Mesendoderm (in vitro differentiated cells): ENCODE measurements at regions not wholly inside any gene's neighbourhood (a gene's known extent, or its start where the extent isn't known, plus 50 kb on each side); places are given as distances from the start of the nearest gene placed in this dataset. TPM values are rescaled to one million over a fixed set of nuclear protein-coding genes. Genes with fewer than 3 reads are reported as not detected.

Source experiments
- DNase-seq: peaks from one replicate; pipeline ENCODE4 v3.0.0; 2013
- H2AK5ac ChIP-seq: 2 replicates; pipeline ENCODE4 v1.6.1; 2013; ENCODE audit warnings: low read length, inconsistent platforms
- H2BK120ac ChIP-seq: 2 replicates; pipeline ENCODE4 v1.6.1; 2013; ENCODE audit warnings: low read depth, mild to moderate bottlenecking, low read length, moderate library complexity, mixed read lengths
- H2BK15ac ChIP-seq: replicated peaks from 2 replicates; pipeline ENCODE4 v1.6.1; 2013; ENCODE audit warnings: low read depth, mild to moderate bottlenecking, moderate library complexity
- H2BK5ac ChIP-seq: 2 replicates; pipeline ENCODE4 v1.6.1; 2013; ENCODE audit warnings: low read length, inconsistent platforms
- H3K18ac ChIP-seq: 2 replicates; pipeline ENCODE4 v1.6.1; 2013; ENCODE audit warnings: mild to moderate bottlenecking, low read length, mixed read lengths
- H3K23ac ChIP-seq: one replicate; pipeline ENCODE4 v1.6.1; 2013; ENCODE audit warnings: low read length
- H3K27ac ChIP-seq: 2 replicates; pipeline ENCODE4 v1.5.1; 2013; ENCODE audit warnings: low read depth, mild to moderate bottlenecking, inconsistent platforms, low read length, moderate library complexity
- H3K27me3 ChIP-seq: 2 replicates; pipeline ENCODE4 v1.6.1; 2013; ENCODE audit warnings: low read length, control low read depth, mild to moderate bottlenecking, inconsistent platforms; ENCODE audit not compliant: insufficient read depth, poor library complexity
- H3K36me3 ChIP-seq: 2 replicates; pipeline ENCODE4 v1.6.1; 2013; ENCODE audit warnings: low read length, inconsistent platforms; ENCODE audit not compliant: control insufficient read depth, insufficient read depth
- H3K4ac ChIP-seq: one replicate; pipeline ENCODE4 v1.6.1; 2013; ENCODE audit warnings: low read depth, mild to moderate bottlenecking, low read length, moderate library complexity
- H3K4me1 ChIP-seq: 2 replicates; pipeline ENCODE4 v1.6.1; 2013; ENCODE audit warnings: low read depth, low read length, inconsistent platforms; ENCODE audit not compliant: control insufficient read depth
- H3K4me2 ChIP-seq: 2 replicates; pipeline ENCODE4 v1.6.1; 2013; ENCODE audit warnings: low read length
- H3K4me3 ChIP-seq: 2 replicates; pipeline ENCODE4 v1.5.1; 2013; ENCODE audit warnings: mild to moderate bottlenecking, low read length
- H3K56ac ChIP-seq: one replicate; pipeline ENCODE4 v1.6.1; 2013; ENCODE audit warnings: low read length
- H3K79me1 ChIP-seq: 2 replicates; pipeline ENCODE4 v1.6.1; 2013; ENCODE audit warnings: low read length, inconsistent platforms
- H3K79me2 ChIP-seq: 2 replicates; pipeline ENCODE4 v1.6.1; 2013; ENCODE audit warnings: mild to moderate bottlenecking, low read length; ENCODE audit not compliant: control insufficient read depth, insufficient read depth
- H3K9ac ChIP-seq: 2 replicates; pipeline ENCODE4 v1.6.1; 2013; ENCODE audit warnings: low read length, inconsistent platforms
- H4K5ac ChIP-seq: one replicate; pipeline ENCODE4 v1.6.1; 2013; ENCODE audit warnings: low read length
- H4K8ac ChIP-seq: one replicate; pipeline ENCODE4 v1.6.1; 2013; ENCODE audit warnings: low read depth, mild to moderate bottlenecking, control low read depth, low read length, moderate library complexity
- WGBS: extraction: QIAGEN DNeasy Blood & Tissue Kit; methylation state at CpG from one replicate; pipeline ENCODE4 v1.1.7; 2013; ENCODE audit warnings: low lambda C conversion rate, missing lambda C conversion rate; ENCODE audit not compliant: insufficient coverage; ENCODE audit errors: extremely low coverage; 5-methylcytosine and 5-hydroxymethylcytosine counted together
- small RNA-seq: library from polyadenylated mRNA; stranded (forward); fragments of <200 nt; extraction: miRNeasy Mini kit (QIAGEN cat#:217004); gene quantifications from one replicate; pipeline ENCODE3, GENCODE V24; 2013; ENCODE audit not compliant: insufficient read depth

GRCh38 chr18:64202863-64203262, 54.0 kb upstream of the LINC00305 start:
- H2BK120ac ChIP-seq, result no peak overlapping the region
- no peak overlapping the region for H3K9ac ChIP-seq
- no peak overlapping the region for H2BK15ac ChIP-seq
- no peak overlapping the region for H4K5ac ChIP-seq
- H3K79me1 ChIP-seq, result no peaks in the 10 kb centered on the region
- H3K27ac ChIP-seq, result no peak overlapping the region
- no peaks in the 10 kb centered on the region for H3K27me3 ChIP-seq
- no CpG with 5 or more reads among the region's 7 CpGs for WGBS
- no peaks in the 10 kb centered on the region for H3K36me3 ChIP-seq
- H3K79me2 ChIP-seq, result no peaks in the 10 kb centered on the region
- no peaks in the 10 kb centered on the region for H3K4me1 ChIP-seq
- H3K4me3 ChIP-seq, result no peak overlapping the region
- no peak overlapping the region for H3K56ac ChIP-seq
- no peak overlapping the region for H3K4me2 ChIP-seq
- H4K8ac ChIP-seq, result no peak overlapping the region
- H3K23ac ChIP-seq, result no peak overlapping the region
- H2AK5ac ChIP-seq, result no peak overlapping the region
- no peak for DNase-seq
- no peak overlapping the region for H3K4ac ChIP-seq
- H3K18ac ChIP-seq, result no peak overlapping the region
- H2BK5ac ChIP-seq, result no peak overlapping the region

DNA sequence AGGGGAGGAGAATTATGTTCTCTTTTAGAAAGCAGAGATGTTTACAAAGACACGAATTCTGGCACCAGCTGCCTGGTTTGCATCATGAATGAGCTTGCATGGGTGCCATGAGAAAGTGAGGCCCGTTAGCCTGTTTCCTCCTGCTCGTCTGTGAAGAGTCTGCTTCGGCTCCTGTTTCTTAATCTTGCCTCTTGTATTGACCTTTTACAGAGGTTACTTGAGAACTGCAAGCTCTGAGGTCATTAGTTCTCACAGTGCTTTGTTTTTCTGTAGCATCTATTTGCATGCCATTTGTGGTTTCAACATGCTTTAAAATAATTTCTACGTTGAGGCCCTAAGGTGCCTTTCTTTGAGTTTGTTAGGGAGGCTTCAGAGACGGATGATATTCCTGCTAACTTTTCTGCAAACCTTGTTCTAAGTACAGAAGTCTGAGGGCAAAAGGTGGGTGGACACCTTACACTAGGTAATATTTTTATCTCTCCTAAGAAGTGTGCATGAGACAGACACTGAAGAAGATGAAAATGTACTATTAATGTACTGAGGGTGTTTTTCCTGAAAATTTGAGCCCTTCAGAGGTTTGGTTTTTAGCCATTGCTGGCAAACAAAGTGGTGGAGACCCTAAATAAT, 53.4 kb upstream of the LINC00305 start:
- DNase-seq, result peak; percentile 16
- no CpG with 5 or more reads among the region's 6 CpGs for WGBS
- H3K18ac ChIP-seq, result no peak overlapping the region
- no peak overlapping the region for H4K8ac ChIP-seq
- no peak overlapping the region for H2BK120ac ChIP-seq
- H4K5ac ChIP-seq, result no peak overlapping the region
- H3K9ac ChIP-seq, result no peak overlapping the region
- no peak overlapping the region for H3K4me2 ChIP-seq
- H2AK5ac ChIP-seq, result no peak overlapping the region
- no peaks in the 10 kb centered on the region for H3K4me1 ChIP-seq
- no peaks in the 10 kb centered on the region for H3K36me3 ChIP-seq
- no peak overlapping the region for H2BK15ac ChIP-seq
- H3K4me3 ChIP-seq, result no peak overlapping the region
- H3K56ac ChIP-seq, result no peak overlapping the region
- H2BK5ac ChIP-seq, result no peak overlapping the region
- no peaks in the 10 kb centered on the region for H3K79me1 ChIP-seq
- H3K23ac ChIP-seq, result no peak overlapping the region
- H3K27ac ChIP-seq, result no peak overlapping the region
- H3K4ac ChIP-seq, result no peak overlapping the region
- H3K27me3 ChIP-seq, result no peaks in the 10 kb centered on the region
- no peaks in the 10 kb centered on the region for H3K79me2 ChIP-seq

DNA sequence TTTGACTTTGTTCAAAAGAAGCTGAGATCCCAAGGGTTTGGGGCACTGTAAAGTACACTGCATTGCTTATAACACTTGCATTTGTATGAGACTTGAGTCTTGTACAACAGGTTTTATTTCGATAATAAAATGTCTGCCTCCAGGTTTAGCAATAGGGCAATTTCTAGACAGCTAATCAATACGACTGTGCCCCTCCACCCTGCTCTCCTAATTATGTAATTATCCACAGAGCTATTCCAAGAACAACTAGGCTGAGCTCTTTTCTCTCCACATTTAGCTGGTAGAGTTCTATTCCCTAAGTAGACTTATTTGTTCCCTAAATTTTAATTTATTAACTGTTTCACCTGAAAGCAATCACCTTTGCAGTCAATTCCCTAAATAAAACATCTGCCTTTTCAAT, 52.9 kb upstream of the LINC00305 start:
- no peaks in the 10 kb centered on the region for H3K27me3 ChIP-seq
- H3K4me2 ChIP-seq, result no peak overlapping the region
- H2BK5ac ChIP-seq, result no peak overlapping the region
- H3K23ac ChIP-seq, result no peak overlapping the region
- no peak overlapping the region for H3K18ac ChIP-seq
- no peak overlapping the region for H2BK15ac ChIP-seq
- WGBS, result no CpG with 5 or more reads among the region's 2 CpGs
- no peaks in the 10 kb centered on the region for H3K4me1 ChIP-seq
- no peak overlapping the region for H3K27ac ChIP-seq
- DNase-seq, result no peak
- H3K56ac ChIP-seq, result no peak overlapping the region
- H2BK120ac ChIP-seq, result no peak overlapping the region
- H4K8ac ChIP-seq, result no peak overlapping the region
- no peak overlapping the region for H4K5ac ChIP-seq
- H3K9ac ChIP-seq, result no peak overlapping the region
- no peaks in the 10 kb centered on the region for H3K79me1 ChIP-seq
- H2AK5ac ChIP-seq, result no peak overlapping the region
- no peaks in the 10 kb centered on the region for H3K79me2 ChIP-seq
- no peak overlapping the region for H3K4ac ChIP-seq
- no peaks in the 10 kb centered on the region for H3K36me3 ChIP-seq
- H3K4me3 ChIP-seq, result no peak overlapping the region

GRCh38 chr18:64199581-64199980, 50.7 kb upstream of the LINC00305 start:
- Histone ChIP-seq H3K27ac (no peak overlapping the region), H3K18ac (no peak overlapping the region), H3K36me3 (no peaks in the 10 kb centered on the region), H3K4me1 (no peaks in the 10 kb centered on the region), H2BK5ac (no peak overlapping the region), H3K56ac (no peak overlapping the region), H3K4me2 (no peak overlapping the region), H3K4me3 (no peak overlapping the region), H4K5ac (no peak overlapping the region), H3K4ac (no peak overlapping the region), H3K79me1 (no peaks in the 10 kb centered on the region), H3K79me2 (no peaks in the 10 kb centered on the region), H4K8ac (no peak overlapping the region), H2BK15ac (no peak overlapping the region), H2AK5ac (no peak overlapping the region), H3K27me3 (no peaks in the 10 kb centered on the region), H3K23ac (no peak overlapping the region), H3K9ac (no peak overlapping the region), H2BK120ac (no peak overlapping the region)
- WGBS, result no CpG with 5 or more reads among the region's 1 CpG
- no peak for DNase-seq

Small RNA genes lying in the stretch of these regions (small RNA-seq; reads per million reads assigned to genes)
- gene AC027506.1, result not detected
